Erythroblast (primary cell): ENCODE measurements at regions not wholly inside any gene's neighbourhood (a gene's known extent, or its start where the extent isn't known, plus 50 kb on each side); places are given as distances from the start of the nearest gene placed in this dataset.

ENCODE experiments used
- GATA1 ChIP-seq: IDR thresholded peaks from 2 replicates; pipeline ENCODE4 v1.6.1; 2011; ENCODE audit warnings: low read depth, mild to moderate bottlenecking, control low read depth, low read length, moderate library complexity
- POLR2A ChIP-seq: IDR thresholded peaks from 2 replicates; pipeline ENCODE4 v1.6.1; 2011; ENCODE audit warnings: mild to moderate bottlenecking, low read length

GRCh38 chr15:34496207-34496995, 58.8 kb upstream of the GOLGA8A start:
- TF ChIP-seq POLR2A (no peak), GATA1 (no peak)
